Activated T-cell treated with anti-CD3 and anti-CD28 coated beads for 24 hours (primary cell): ENCODE measurements at regions not wholly inside any gene's neighbourhood (a gene's known extent, or its start where the extent isn't known, plus 50 kb on each side); places are given as distances from the start of the nearest gene placed in this dataset.
"Not testable (repeated sequence)": the region's sequence is repeated elsewhere in the genome, so short reads cannot be mapped to it uniquely, and the experiment has no call there.

Experiments used
- DNase-seq: peaks from one replicate; pipeline ENCODE4 v3.0.0-alpha.2; 2020; ENCODE audit warnings: low read depth

DNA sequence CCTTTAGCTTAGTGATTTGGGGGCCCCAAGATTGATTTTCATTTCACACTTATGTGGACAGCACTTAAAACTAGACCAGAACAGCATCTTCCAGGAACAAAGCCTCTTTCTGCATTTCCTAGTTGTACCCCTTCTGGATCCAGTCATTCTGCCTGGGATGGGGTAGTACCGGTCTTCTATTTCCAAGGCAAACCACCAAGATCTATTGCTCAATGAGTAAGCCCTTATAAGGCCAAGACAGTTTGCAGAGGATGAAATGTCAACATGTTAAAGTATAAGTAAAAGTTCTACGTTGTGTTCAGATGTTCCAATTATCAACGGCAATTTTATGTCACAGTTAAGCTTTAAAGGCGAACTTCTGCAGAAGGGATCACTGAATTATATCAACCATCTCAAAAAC is 106.9 kb upstream of the ZNF746 start:
- no peak for DNase-seq

- peak; percentile 29 for DNase-seq
These were observed 103.2 kb upstream of the ZNF746 start for GRCh38 chr7:149600669-149601330.

DNA sequence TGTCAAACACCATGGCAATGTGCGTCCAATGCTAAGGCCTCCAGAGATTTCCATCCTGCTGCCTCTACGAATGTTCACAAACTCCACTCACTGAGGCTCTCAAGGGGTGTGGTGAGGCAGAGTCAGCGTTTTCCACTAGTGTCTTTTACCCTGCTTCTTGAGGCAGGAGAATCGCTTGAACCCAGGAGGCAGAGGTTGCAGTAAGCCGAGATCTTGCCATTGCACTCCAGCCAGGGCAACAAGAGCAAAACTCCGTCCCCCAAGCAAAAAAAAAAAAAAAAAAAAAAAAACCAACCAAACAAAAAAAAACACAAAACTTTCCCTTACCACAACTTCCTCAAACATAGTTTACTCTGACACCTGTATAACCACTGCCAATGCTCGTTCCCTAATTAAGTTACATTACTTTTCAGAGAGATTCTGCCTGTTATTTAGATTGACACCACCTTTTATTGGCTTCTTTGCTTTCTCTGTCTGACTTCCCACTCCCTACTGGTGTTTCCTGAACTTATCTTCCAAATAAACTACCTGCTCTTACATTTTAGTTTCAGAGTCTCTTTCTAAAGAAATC is 102.1 kb upstream of the ZNF746 start:
- DNase-seq = no peak

DNA sequence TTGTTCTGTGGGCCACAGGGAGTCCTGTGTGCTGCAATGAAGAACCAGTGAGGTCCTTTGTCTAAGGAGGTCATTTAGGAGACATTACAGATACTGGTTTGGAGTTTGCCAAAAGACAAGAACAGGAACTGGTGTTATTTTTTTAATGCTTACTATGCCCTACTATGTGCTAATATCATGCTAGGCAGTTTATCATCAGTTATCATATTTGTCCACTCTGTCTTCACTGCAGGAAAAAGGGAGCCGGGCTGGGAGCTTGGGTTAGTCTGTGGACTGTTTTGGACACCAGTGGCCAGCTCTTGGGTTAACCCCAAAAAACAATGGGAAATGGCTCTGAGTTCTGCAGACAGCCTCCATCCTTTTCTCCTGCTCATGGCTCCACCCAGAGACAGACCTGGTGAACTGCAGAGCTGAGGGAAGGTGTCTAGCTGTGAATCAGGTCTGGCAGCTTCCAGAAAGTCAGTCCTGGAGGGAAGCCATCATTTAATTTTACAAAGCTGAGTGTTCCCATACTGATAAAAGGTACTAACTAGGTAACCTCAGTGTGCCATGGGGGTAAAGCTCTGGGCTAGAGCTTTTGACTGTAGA is 101.2 kb upstream of the ZNF746 start:
- DNase-seq = no peak

DNA sequence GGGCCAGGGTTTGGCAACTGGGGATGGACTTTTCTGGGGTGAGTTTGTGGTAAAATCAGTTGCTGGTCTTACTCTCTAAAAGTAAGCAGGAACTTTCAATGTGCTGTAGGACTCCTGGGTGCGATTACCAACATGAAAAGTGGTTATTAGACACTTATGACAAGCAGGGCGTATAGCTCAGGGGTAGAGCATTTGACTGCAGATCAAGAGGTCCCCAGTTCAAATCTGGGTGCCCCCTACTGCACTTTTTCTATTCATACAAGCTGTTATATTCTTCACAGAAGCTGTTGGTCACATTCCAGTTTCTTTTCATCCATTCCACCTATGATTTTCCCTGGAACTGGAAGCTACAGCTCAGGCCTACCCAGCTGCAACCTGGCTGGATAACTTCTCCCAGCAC is 100.2 kb upstream of the ZNF746 start:
- not testable (repeated sequence) for DNase-seq

DNA sequence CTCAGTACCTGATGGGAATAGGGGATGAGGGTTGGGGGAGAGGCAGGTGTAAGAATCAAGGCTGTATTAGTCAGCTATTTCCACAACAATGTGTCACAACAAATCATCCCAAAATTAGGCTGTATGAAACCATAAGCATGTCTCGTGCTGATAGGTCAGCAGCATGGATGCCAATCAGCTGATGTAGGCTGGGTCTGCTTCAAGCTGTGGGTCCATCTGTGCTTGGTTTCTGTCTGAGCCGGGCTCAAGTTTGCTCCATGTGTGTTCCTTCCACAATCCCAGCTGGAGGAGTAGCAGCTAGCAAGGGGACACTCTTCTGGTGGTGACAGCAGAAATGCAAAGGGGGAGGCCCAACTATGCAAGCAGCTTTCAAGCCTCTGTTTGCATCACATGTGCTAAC is 97.9 kb upstream of the ZNF746 start:
- DNase-seq = no peak

DNA sequence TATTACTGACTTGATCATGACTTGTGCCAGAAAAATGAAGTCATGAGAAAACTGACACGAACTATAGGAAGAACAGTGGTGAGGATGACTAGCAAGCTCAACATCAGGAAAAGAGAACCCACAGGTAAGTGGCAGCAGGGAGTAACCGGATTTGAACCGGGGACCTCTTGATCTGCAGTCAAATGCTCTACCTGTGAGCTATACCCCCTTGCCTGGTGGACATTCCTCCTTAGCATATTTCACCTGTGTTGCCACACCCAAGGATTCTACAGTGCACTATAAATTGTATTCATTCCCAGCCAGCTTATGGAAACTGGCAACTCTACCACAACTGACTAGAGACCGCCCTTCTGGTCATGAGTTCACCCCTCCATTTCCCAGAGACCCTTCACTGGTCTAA is 97.5 kb upstream of the ZNF746 start:
- no peak for DNase-seq

DNA sequence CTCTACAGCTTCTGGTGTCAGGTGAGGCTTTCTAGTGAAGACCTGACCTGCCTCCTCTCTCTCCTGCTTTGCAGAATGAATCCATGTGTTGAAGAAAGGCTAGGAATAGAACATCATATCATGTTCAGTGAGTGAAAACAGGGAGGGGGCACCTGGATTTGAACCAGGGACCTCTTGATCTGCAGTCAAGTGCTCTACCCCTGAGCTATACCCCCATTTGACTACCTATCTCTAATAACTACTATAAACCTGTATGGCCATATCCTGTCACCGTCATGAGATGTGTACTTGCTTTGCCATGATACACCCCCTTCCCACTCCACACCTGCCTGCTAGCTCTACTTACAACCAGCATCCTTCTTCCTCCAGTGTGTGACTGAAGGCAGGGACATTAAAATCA is 91.3 kb upstream of the ZNF746 start:
- no peak for DNase-seq

DNA sequence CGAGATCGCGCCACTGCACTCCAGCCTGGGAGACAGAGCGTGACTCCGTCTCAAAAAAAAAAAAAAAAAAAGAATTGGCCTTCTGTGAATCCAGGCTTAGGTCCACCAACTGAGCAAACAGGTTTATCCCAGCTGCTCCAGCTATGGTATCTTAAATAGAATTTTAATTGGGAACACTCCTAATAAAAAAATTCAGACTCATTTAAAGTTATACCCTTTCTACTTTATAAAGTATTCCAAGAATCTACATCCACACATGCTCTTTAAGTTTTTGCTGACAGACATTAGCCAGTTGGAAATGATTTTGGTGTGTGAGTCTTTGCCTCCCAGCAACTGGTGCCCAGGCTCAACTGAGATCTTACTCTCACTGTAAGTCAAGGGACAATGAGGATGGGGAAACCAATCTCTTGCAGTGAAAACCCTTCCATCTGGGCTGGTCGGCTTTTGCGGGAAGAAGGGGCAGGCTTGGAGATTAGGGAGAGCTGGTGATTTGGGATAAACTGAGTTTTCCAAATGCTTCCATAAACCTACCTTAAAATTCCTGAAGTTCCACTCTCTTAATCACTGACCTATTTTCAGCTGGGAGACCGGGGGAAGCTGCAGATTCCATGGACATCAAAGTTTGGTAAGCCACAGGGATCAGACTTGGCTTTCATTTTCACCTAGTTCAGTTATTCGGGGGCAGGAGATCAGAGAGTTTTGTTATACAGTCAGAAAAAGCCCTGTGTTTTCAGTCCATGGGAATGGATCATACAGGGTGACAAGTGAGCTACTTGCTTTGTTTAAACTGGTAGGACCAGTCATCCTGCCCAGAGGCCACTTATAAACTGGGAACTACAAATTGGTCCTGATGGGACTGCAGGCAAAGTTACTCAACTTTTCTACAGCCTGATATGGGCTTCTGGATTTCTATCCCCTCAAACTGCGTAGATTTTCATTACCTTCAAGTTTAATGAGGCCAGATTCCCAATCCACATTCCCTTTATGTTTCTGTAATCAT is 89.3 kb upstream of the ZNF746 start:
- DNase-seq = no peak

DNA sequence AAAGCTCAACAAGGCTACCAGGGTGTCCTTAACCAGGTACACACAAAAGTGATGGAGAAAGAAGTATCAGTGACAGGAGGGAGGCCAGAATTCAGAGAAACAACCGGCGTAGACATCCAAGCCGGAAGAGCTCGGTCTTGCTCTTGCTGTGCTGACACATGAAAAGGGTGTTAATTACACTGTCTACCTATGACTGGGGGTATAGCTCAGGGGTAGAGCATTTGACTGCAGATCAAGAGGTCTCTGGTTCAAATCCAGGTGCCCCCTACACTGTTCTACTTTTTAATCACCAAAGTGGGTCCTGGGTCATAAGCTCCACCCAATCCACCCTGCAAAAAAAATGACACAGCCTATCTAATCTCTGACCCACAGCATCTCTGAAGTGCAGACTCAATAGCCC is 86.9 kb upstream of the ZNF746 start:
- no peak for DNase-seq

- no peak for DNase-seq
These were observed 86.4 kb upstream of the ZNF746 start for GRCh38 chr7:149584009-149584408.

DNA sequence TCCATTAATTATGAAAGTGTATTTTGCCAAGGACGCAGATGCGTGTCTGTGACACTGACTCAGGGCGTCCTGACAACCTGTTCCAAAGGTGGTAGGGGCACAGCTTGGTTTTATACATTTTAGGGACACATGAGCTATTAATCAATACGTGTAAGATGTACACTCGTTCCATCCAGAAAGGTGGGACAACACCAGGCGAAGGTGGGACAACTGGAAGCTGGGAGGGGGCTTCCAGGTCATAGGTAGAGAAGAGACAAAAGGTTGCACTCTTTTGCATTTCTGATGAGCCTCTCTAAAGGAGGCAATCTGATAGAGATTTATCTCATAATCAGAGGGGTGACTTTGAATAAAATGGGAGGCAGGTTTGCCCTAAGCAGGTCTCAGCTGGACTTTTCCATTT is 82.7 kb upstream of the ZNF746 start:
- no peak for DNase-seq

GRCh38 chr7:149579365-149579764 is 81.8 kb upstream of the ZNF746 start:
- not testable (repeated sequence) for DNase-seq

DNA sequence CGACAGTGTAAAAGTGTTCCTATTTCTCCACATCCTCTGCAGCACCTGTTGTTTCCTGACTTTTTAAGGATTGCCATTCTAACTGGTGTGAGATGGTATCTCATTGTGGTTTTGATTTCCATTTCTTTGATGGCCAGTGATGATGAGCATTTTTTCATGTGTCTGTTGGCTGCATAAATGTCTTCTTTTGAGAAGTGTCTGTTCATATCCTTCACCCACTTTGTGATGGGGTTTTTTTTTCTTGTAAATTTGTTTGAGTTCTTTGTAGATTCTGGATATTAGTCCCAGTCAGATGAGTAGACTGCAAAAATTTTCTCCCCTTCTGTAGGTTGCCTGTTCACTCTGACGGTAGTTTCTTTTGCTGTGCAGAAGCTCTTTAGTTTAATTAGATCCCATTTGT is 76.8 kb upstream of the ZNF746 start:
- not testable (repeated sequence) for DNase-seq

DNA sequence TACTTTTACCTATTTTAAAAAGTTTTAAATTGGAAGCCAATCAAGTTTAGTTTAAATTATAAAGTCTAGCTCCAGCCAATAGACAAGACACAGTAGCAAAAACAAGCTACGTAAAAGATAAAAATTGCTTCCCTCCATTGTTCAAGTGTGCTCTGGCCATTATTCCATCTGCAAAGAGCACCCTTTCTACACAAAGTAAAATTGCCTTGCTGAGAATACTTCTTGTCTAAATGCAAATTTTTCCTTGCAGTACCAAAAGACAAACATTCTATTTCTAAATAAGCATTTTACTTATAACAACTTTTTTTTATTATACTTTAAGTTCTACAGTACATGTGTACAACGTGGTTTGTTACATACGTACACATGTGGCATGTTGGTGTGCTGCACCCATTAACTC is 75.9 kb upstream of the ZNF746 start:
- DNase-seq = no peak

DNA sequence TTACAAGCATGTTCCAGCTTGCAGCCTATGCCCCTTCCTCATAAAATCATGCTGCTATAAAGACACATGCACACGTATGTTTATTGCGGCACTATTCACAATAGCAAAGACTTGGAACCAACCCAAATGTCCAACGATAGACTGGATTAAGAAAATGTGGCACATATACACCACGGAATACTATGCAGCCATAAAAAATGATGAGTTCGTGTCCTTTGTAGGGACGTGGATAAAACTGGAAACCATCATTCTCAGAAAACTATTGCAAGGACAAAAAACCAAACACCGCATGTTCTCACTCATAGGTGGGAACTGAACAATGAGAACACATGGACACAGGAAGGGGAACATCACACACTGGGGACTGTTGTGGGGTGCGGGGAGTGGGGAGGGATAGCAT is 75.3 kb upstream of the ZNF746 start:
- DNase-seq = not testable (repeated sequence)

- no peak for DNase-seq
These were observed 73.2 kb upstream of the ZNF746 start for GRCh38 chr7:149570784-149571183.

DNA sequence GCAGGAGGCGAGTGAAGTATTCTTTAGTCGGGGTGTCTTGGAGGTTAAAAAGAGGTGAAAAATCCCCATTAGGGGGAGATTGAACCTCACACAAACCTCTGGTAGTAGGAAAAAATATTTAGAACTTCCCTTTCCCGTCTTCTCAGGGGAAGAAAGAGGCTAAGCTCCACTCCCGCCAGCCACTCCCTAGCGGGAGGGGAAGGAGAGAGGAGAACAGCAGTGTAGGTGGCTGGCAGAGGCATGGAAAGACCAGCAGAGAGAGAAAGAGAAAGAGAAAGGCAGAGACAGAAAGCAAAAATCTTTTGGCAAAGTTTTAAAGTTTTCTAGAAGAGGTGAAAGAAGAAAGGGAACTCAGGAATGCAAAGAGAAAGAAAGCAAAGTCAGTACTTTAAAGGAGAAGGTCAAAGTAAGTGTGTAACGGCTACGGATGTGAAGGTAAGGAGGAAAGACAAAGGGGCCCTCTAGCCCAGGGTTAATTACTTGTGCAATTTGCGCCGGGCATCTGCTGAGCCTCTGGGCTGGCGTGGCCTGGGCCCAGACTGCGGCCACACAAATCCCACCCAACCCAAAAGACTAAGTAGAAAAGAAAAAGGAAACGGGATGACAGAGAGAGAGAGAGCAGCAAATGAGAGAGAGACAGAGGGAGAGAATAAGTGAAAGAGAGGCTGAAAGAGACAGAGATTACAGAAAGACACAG is 72.3 kb upstream of the ZNF746 start:
- DNase-seq = no peak

DNA sequence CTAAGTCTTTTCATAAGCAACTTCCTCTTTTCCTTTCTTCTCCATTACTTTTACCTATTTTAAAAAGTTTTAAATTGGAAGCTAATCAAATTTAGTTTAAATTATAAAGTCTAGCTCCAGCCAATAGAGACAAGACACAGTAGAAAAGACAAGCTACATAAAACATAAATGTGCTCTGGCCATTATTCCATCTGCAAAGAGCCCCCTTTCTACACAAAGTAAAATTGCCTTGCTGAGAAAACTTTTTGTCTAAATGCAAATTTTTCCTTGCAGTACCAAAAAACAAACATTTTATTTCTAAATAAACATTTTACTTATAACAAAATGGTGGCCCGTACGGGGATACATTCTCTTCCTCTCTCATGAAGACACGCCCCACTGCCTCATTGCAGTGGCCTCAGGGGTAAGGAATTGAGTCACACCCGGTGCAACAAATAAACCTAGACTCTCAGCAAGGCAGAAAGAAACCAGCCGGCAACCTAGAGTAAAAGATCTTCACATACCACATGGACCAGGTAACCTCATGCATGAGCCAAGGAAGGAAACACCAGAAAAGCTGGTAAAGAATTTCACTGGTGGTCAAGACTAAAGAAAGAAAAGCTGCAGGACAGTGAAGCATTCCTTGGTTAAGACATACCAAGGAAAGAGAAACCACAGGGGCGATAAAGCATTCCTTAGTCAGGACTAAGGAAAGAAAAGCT is 71.6 kb upstream of the ZNF746 start:
- DNase-seq = no peak

DNA sequence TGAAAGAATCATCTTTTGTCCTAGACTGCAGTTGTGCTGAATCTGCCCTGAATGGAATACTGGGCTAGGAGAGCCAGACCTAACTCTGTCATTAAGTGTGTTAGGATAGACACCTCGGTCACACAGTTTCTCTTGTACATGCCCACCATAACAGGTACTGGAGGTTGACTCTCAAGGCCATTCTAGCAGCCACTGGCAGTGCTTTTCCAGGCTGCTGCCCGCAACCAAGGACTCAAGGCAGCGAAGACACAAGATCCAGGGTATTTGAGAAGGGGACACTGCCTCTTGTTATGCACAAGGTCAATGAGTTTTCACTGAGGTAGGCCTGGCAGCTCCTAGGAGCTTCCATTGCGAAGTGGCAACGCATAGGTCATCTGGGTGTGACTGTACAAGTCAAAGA is 70.6 kb upstream of the ZNF746 start:
- no peak for DNase-seq

- no peak for DNase-seq
These were observed 68.5 kb upstream of the ZNF746 start for GRCh38 chr7:149566103-149566502.

- DNase-seq = no peak
These were observed 67.4 kb upstream of the ZNF746 start for GRCh38 chr7:149565096-149565382.
